ENCODE measurements at regions not wholly inside any gene's neighbourhood (a gene's known extent, or its start where the extent isn't known, plus 50 kb on each side); places are given as distances from the start of the nearest gene placed in this dataset.
"Not testable (repeated sequence)": the region's sequence is repeated elsewhere in the genome, so short reads cannot be mapped to it uniquely, and the experiment has no call there.

GRCh38 chr3:195635898-195636685 is 52.4 kb upstream of the APOD start:
- not testable (repeated sequence) for DNase-seq (ENCODE audit: low spot score)

DNA sequence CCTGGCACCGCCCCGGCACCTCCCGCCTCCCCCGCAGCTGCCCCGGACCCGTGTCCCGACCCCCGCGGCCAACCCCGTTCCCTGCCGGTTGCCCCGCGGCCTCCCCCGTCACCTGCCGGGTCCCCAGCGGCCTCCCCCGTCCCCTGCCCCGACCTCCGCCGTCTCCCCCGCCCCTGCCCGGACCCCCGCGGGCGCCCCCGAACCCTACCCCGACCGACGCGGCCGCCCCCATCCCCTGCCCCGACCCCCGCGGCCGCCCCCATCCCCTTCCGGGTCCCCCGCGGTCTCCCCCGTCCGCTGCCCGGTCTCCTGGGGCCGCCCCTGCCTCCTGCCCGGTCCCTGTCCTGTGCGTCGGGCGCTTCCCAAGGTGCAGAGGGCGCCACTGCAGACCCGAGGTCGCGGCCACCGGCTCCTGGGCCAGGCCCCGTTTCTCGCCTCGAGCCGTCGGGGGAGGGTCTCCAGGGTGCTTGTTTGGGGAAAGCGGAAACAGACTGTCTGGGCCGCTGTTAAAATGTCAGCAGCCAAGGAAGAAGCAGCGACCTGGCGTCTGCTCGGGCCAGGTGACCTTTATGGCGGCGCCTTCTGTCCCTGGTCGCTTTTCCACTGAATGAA is 51.6 kb upstream of the APOD start:
- intact Hi-C loops (cut with DNase I); DNase-seq (ENCODE audit: low spot score): not testable (repeated sequence)

More at GRCh38 chr3:195635898-195636685, 52.4 kb upstream of the APOD start:
- intact Hi-C loops (cut with DNase I): not testable (repeated sequence)

GRCh38 chr3:195634426-195635261 is 50.9 kb upstream of the APOD start:
- DNase-seq (ENCODE audit: low spot score); intact Hi-C loops (cut with DNase I): not testable (repeated sequence)

Measured in cardiac septum (tissue), 1 donor.